ENCODE measurements at regions not wholly inside any gene's neighbourhood (a gene's known extent, or its start where the extent isn't known, plus 50 kb on each side); places are given as distances from the start of the nearest gene placed in this dataset.

- TF ChIP-seq CHD2 (IDR thresholded peaks at IDR 0.05; ENCODE audit: low read depth, low read length) (no peak), ZBTB49 (CRISPR knock-in tag; IDR thresholded peaks at IDR 0.05; ENCODE audit: borderline replicate concordance) (no peak)
Measured at GRCh38 chr5:123810746-123811340, 298.9 kb downstream of the CSNK1G3 start (continued).

- H3K4me3 ChIP-seq = no peak overlapping the region
- TF ChIP-seq NCOA6 (IDR thresholded peaks at IDR 0.05) = no peak
- no peak for TF ChIP-seq MAZ (CRISPR knock-in tag; conservative IDR thresholded peaks at IDR 0.05 in 1 of 2, IDR thresholded peaks at IDR 0.05 in 1 of 2)
- TF ChIP-seq ZNF174 (CRISPR knock-in tag; IDR thresholded peaks at IDR 0.05) = no peak
- TF ChIP-seq PCBP2 (IDR thresholded peaks at IDR 0.05; ENCODE audit: low read depth, low read length, poor library complexity, severe bottlenecking) = no peak
- no peak for TF ChIP-seq CBX8 (IDR thresholded peaks at IDR 0.05; ENCODE audit: borderline replicate concordance, extremely low read depth, low read depth, low read length, poor library complexity, severe bottlenecking)
- no peak for TF ChIP-seq LEF1 (IDR thresholded peaks at IDR 0.05)
- TF ChIP-seq RAD51 (IDR thresholded peaks at IDR 0.05; ENCODE audit: borderline replicate concordance, low read depth) = no peak
- no peak for TF ChIP-seq ELF2 (CRISPR knock-in tag; IDR thresholded peaks at IDR 0.05)
- TF ChIP-seq TCFL5 (CRISPR knock-in tag; conservative IDR thresholded peaks at IDR 0.05) = no peak
- TF ChIP-seq DPF2 (IDR thresholded peaks at IDR 0.05) = no peak
- no peak for TF ChIP-seq ZNF79 (CRISPR knock-in tag; IDR thresholded peaks at IDR 0.05; ENCODE audit: low read depth)
- no peak for TF ChIP-seq ESRRB (CRISPR knock-in tag; IDR thresholded peaks at IDR 0.05; ENCODE audit: borderline replicate concordance)
- CTCF ChIA-PET (ENCODE audit: low intra/inter-chr PET ratio) = no interaction called here
- no peaks in the 10 kb centered on the region for H3K9me3 ChIP-seq (replicated peaks; ENCODE audit: control insufficient read depth, insufficient read depth, low read depth, low read length)
- intact Hi-C loops (cut with micrococcal nuclease) = no loop called here
- ATAC-seq = no peak
- no peak overlapping the region for H3K9ac ChIP-seq (ENCODE audit: insufficient read depth in 1 of 2, low read depth in 2 of 2, low read length in 2 of 2)
- no TSS peak for BruUV-seq (replicated peaks)
- POLR2A ChIA-PET = no interaction called here
- H3K79me2 ChIP-seq (ENCODE audit: control insufficient read depth, insufficient read depth, low read length) = no peaks in the 10 kb centered on the region
- no peak for FAIRE-seq
- DNase-seq (ENCODE audit: extremely low read depth in 1 of 4, low spot score in 3 of 4) = no peak
- no peak overlapping the region for H3K27ac ChIP-seq (ENCODE audit: extremely low read depth, low read depth, low read length)
- no peak overlapping the region for H2AFZ ChIP-seq (ENCODE audit: low read depth, low read length)
- H3K36me3 ChIP-seq (ENCODE audit: control insufficient read depth, insufficient read depth, low read length) = no peaks in the 10 kb centered on the region
- no peaks in the 10 kb centered on the region for H3K9me1 ChIP-seq (ENCODE audit: control insufficient read depth, insufficient read depth, low read length)
- no peaks in the 10 kb centered on the region for H4K20me1 ChIP-seq (replicated peaks; ENCODE audit: control insufficient read depth, insufficient read depth, low read length)
- in situ Hi-C loops (cut with MboI) = no loop called here
- WGBS (ENCODE audit: insufficient coverage, low coverage, missing lambda C conversion rate) = 5% methylated on average over 4 of the region's 4 CpGs
- no peaks in the 10 kb centered on the region for H3K27me3 ChIP-seq (ENCODE audit: control insufficient read depth in 2 of 2, insufficient read depth in 2 of 2, low read length in 2 of 2)
- H3K4me2 ChIP-seq (ENCODE audit: insufficient read depth, low read length) = no peak overlapping the region
- no peaks in the 10 kb centered on the region for H3K4me1 ChIP-seq (replicated peaks in 1 of 2; ENCODE audit: control insufficient read depth in 2 of 2, insufficient read depth in 2 of 2, low read length in 2 of 2)
Measured at GRCh38 chr5:123810253-123810652, 298.3 kb downstream of the CSNK1G3 start.

All from K562 (cell line).